Immature natural killer cell (primary cell): ENCODE measurements at regions not wholly inside any gene's neighbourhood (a gene's known extent, or its start where the extent isn't known, plus 50 kb on each side); places are given as distances from the start of the nearest gene placed in this dataset.
"Not testable (repeated sequence)": the region's sequence is repeated elsewhere in the genome, so short reads cannot be mapped to it uniquely, and the experiment has no call there.

Experiments
- DNase-seq, 3 donors: peaks; one replicate each; pipeline ENCODE4 v3.0.0; 2022; ENCODE audit warnings: mixed read lengths in 1 of 3
- H3K27ac Mint-ChIP-seq, 6 donors: one replicate each; pipeline ENCODE4 v1.8.0; 2020; ENCODE audit warnings: mixed read lengths in 6 of 6, mild to moderate bottlenecking in 5 of 6, inconsistent platforms in 4 of 6, moderate library complexity in 3 of 6
- H3K27me3 Mint-ChIP-seq, 3 donors: one replicate each; pipeline ENCODE4 v1.8.0; 2020 to 2021; ENCODE audit warnings: low read depth in 3 of 3, mild to moderate bottlenecking in 3 of 3, mixed read lengths in 3 of 3, moderate library complexity in 3 of 3, inconsistent platforms in 1 of 3
- H3K36me3 Mint-ChIP-seq, 3 donors: one replicate each; pipeline ENCODE4 v1.8.0; 2020; ENCODE audit warnings: mixed read lengths in 3 of 3, inconsistent platforms in 2 of 3, mild to moderate bottlenecking in 2 of 3
- H3K4me1 Mint-ChIP-seq, 2 donors: one replicate each; pipeline ENCODE4 v1.8.0; 2020; ENCODE audit warnings: inconsistent platforms in 2 of 2, mild to moderate bottlenecking in 2 of 2, mixed read lengths in 2 of 2, moderate library complexity in 1 of 2
- H3K4me3 Mint-ChIP-seq, 5 donors: one replicate each; pipeline ENCODE4 v1.8.0; 2020; ENCODE audit warnings: mild to moderate bottlenecking in 5 of 5, mixed read lengths in 5 of 5, inconsistent platforms in 3 of 5, moderate library complexity in 3 of 5
- H3K9me3 Mint-ChIP-seq, 6 donors: one replicate each; pipeline ENCODE4 v1.8.0; 2020; ENCODE audit warnings: mild to moderate bottlenecking in 6 of 6, mixed read lengths in 6 of 6, inconsistent platforms in 4 of 6, moderate library complexity in 3 of 6

DNA sequence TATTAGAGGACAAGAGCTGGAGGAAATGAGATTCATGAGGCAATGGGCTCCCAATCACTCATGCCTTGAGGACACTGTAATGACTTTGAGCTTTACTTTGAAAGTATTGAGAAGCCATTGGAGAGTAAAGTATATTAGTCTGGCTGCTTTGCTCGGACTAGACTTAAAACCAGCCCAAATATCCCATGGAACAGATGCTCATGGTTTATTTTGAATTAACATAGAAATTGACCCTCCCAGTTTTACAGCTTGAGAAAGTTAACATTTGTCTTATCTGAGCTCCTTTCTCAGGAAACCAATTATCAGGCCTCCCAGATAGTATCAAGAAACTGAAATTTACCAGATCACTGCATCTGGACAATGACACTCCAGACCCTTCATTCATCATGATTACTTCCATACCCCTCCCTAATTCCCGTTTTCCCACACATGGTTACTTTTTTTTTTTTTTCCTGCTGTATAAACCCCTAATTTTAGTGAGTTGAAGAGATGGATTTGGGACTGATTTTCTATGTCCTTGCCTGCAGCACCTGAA is 270.8 kb upstream of the SMIM30 start:
- Mint-ChIP-seq H3K4me1 (no peaks in the 10 kb centered on the region), H3K27me3 (peaks cover 0 to 3% (median 0%) of the 10 kb centered on the region in 3 donors), H3K36me3 (no peaks in the 10 kb centered on the region), H3K27ac (no peak overlapping the region), H3K9me3 (peaks cover 0 to 17% (median 4%) of the 10 kb centered on the region in 6 donors), H3K4me3 (no peak overlapping the region)
- DNase-seq: no peak

DNA sequence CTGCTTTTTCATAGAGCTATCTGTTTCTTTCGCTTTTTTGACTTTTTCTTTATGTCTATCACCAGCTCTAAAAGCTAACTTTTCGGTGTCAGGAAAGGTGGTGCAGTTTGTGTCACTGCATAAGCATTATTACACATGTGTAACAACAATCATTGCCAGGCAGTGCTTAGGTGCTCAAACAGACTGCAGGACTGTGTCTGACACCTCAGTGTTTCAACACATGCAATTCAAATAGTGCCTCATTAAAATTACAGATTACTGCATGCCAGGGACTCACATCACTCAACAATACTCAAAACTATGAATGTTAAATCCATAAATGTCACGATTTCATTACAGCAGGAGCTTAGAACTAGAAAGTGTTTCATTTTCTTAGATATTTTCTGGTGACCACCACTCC is 265.3 kb upstream of the SMIM30 start:
- Mint-ChIP-seq H3K9me3 (peaks cover 0 to 6% (median 3%) of the 10 kb centered on the region in 6 donors), H3K4me1 (no peaks in the 10 kb centered on the region), H3K4me3 (no peak overlapping the region), H3K36me3 (no peaks in the 10 kb centered on the region), H3K27ac (no peak overlapping the region), H3K27me3 (peaks cover 0 to 2% (median 0%) of the 10 kb centered on the region in 3 donors)
- no peak for DNase-seq

DNA sequence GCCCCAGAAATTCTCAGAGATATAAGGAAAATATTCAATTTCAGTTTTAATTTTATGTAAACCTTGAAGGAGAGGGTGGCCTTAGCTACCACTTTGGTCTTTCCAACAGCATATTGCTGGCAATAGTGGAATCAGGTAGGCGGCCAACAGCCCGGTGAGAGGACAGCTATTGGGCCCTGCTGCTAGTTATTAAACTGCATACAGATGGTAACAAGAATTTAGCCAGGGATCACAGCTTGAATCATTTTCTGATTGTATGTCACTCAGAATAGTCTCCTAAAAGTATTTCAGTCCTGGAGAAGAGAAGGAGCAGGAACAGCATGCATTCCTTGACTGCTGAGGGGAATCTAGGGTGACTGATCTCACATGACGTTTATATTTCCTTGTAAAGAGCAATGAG is 261.4 kb upstream of the SMIM30 start:
- no peak overlapping the region for H3K4me3 Mint-ChIP-seq
- no peak overlapping the region for H3K27ac Mint-ChIP-seq

DNA sequence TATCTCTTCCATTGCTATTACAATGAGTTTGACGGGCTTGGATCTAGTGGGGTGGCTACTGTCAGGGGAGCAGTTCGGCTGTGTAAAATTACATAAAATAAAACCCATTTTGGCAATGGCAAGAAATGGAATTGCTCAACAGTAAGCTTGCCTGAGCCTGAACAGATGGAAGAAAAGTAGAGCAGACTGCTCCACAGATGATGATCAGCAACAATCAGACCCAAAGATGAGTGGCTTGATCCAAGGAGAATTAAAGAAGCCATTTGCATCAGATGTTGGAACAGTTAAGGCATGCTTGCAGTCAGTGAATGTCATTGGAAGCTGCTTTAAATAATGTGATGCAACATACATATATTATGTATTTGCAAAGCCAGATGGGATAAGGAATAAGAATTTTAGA is 256.6 kb upstream of the SMIM30 start:
- Mint-ChIP-seq H3K9me3 (peaks cover 0 to 14% (median 6%) of the 10 kb centered on the region in 6 donors), H3K36me3 (no peaks in the 10 kb centered on the region), H3K4me1 (no peaks in the 10 kb centered on the region), H3K27me3 (no peaks in the 10 kb centered on the region), H3K27ac (no peak overlapping the region), H3K4me3 (no peak overlapping the region)
- no peak for DNase-seq

More for the DNA sequence above, 261.4 kb upstream of the SMIM30 start:
- Mint-ChIP-seq H3K36me3 (no peaks in the 10 kb centered on the region), H3K9me3 (peaks cover 0 to 12% (median 4%) of the 10 kb centered on the region in 6 donors), H3K27me3 (peaks cover 0 to 2% (median 0%) of the 10 kb centered on the region in 3 donors), H3K4me1 (no peaks in the 10 kb centered on the region)
- DNase-seq: no peak

DNA sequence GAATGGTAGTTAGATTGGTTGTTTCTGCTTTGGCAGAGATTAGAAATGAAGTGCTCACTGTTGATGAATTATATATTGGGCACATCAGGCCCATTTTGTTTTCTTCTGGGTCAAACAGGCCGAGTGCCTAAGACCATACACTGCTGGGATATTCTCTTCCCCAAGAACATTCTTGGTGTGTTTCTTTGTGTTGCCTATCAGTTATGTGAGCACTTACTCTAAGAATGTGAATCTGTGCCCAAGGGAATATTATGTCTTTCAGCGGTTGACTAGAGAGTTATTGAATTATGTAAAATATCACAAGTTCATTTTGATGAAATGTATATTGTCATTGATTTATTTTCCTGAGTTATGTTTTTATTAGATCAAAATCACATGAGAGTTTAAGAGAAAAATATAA is 255.5 kb upstream of the SMIM30 start:
- DNase-seq: no peak
- H3K4me3 Mint-ChIP-seq: no peak overlapping the region
- no peak overlapping the region for H3K27ac Mint-ChIP-seq
- H3K4me1 Mint-ChIP-seq: no peaks in the 10 kb centered on the region
- no peaks in the 10 kb centered on the region for H3K27me3 Mint-ChIP-seq
- H3K36me3 Mint-ChIP-seq: no peaks in the 10 kb centered on the region
- peaks cover 0 to 20% (median 7%) of the 10 kb centered on the region in 6 donors for H3K9me3 Mint-ChIP-seq

DNA sequence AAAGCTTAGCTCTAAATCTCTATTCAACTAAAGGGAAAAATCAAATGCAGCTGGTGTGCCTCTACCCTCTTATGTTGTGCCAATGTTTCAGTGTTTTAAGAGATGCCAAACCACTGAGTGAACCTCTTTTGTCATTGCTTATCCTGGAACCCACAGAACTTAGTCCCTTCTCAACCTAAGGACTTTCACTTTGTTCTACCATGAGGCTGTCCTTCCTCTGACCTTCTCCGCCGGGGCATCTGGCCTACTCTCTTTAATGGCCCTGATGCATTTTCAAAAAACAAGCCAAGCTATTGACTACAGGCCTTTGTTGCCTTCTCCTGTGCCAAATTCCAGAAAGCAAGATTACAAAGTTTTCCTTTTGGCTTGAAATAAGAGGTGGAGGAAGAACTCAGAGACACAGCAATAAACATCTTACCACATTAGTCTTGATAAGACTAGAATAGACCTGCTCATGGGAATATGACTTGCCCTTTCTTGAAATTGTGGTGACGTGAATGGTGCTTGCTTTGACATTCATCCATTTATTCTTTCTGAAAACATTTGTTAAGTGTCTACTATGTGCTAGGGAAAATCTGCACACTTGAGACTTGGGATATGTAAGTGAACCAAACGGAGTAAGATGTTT is 253.2 kb upstream of the SMIM30 start:
- no peaks in the 10 kb centered on the region for H3K27me3 Mint-ChIP-seq
- peaks cover 0 to 19% (median 6%) of the 10 kb centered on the region in 6 donors for H3K9me3 Mint-ChIP-seq
- H3K4me1 Mint-ChIP-seq: no peaks in the 10 kb centered on the region
- no peaks in the 10 kb centered on the region for H3K36me3 Mint-ChIP-seq
- H3K27ac Mint-ChIP-seq: no peak overlapping the region
- H3K4me3 Mint-ChIP-seq: no peak overlapping the region
- no peak for DNase-seq

DNA sequence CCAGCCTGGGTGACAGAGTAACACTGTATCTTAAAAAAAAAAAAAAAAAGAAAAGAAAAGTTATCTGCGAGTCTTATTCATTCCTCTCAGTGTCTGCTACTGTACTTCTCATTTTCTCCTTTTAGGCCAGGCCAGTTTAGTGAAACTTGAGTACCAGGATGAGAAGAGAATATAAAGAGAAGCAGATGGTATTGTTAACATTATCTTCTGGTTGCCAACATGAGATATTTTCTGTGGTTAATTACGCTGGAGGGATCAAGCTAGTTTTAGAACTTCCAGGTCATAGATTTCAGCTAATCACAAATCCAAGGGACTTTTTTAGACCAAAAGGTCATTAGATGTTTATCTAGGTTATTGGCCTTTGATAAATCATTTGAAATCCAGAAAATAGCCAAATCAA is 252.6 kb upstream of the SMIM30 start:
- DNase-seq: no peak
- no peak overlapping the region for H3K27ac Mint-ChIP-seq
- no peaks in the 10 kb centered on the region for H3K4me1 Mint-ChIP-seq
- H3K4me3 Mint-ChIP-seq: no peak overlapping the region
- no peaks in the 10 kb centered on the region for H3K36me3 Mint-ChIP-seq
- H3K9me3 Mint-ChIP-seq: peaks cover 0 to 19% (median 6%) of the 10 kb centered on the region in 6 donors
- H3K27me3 Mint-ChIP-seq: no peaks in the 10 kb centered on the region

DNA sequence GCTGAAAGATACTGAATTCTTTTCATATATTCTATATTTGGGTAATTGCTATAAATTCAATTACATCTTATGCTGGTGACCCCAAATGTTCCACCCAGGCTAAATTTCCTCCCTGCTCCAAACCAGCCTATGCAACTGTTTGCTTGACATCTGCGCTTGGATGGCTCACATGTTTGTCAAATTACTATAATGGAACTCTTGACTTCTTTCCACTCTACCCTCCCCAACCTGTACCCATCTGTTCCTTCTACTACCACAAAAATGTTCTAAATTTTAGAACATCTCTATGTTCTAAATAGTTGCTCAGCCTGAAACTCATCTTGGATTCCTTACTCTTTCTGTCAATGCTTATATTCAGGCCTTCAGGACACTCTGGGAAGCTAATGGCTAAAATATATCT is 249.9 kb upstream of the SMIM30 start:
- H3K9me3 Mint-ChIP-seq: peaks cover 0 to 19% (median 7%) of the 10 kb centered on the region in 6 donors
- H3K27ac Mint-ChIP-seq: no peak overlapping the region
- H3K4me3 Mint-ChIP-seq: no peak overlapping the region
- no peaks in the 10 kb centered on the region for H3K4me1 Mint-ChIP-seq
- H3K36me3 Mint-ChIP-seq: no peaks in the 10 kb centered on the region
- DNase-seq: no peak
- no peaks in the 10 kb centered on the region for H3K27me3 Mint-ChIP-seq

DNA sequence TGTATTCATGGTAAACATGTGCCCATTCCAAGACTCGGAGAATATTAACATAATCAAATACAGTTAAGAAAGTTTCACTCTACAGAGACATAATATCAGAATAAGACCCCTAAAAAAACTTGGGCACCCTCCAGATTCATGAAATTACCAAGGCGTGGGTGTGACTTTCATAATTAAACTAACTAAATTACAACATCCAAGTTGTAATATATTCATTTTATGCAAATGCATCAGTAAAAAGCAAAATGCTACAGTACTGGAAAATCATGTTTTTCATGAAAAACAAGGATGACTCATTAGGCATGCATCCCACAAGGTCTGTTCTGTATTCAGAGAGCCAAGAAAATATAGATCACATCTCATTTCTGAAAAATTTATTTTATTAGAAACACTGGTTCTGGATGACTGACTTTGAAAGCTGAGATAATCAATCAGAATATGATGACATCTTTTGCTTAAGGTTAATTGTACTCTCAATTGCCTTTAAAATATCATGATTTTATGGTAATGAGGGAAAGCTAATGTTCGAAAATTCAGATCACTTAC is 248.8 kb upstream of the SMIM30 start:
- Mint-ChIP-seq H3K27ac (no peak overlapping the region), H3K4me3 (no peak overlapping the region), H3K27me3 (no peaks in the 10 kb centered on the region), H3K4me1 (no peaks in the 10 kb centered on the region), H3K36me3 (no peaks in the 10 kb centered on the region), H3K9me3 (peaks cover 0 to 12% (median 7%) of the 10 kb centered on the region in 6 donors)
- DNase-seq: no peak

DNA sequence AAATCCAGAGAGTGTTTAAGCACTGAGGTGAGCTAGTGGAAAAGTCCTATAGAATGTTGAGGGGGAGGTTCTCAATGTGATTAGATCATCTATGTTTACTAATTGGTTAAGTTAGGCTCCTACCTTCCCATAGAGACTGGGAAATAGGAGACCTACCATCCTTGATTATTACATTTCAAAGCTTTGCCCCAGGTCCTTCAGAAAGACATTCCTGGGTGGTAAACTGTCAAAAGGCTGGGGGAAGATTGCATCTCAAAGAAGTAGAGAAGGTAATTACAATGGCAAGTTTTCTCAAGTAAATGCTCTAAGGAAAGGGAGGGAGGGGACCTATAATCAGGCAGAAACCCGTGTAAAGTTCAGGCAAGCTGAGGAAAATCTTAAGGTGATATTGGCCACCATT is 247.8 kb upstream of the SMIM30 start:
- no peaks in the 10 kb centered on the region for H3K4me1 Mint-ChIP-seq
- no peak overlapping the region for H3K27ac Mint-ChIP-seq
- no peaks in the 10 kb centered on the region for H3K27me3 Mint-ChIP-seq
- DNase-seq: no peak
- no peak overlapping the region for H3K4me3 Mint-ChIP-seq
- H3K36me3 Mint-ChIP-seq: no peaks in the 10 kb centered on the region
- peaks cover 0 to 12% (median 4%) of the 10 kb centered on the region in 6 donors for H3K9me3 Mint-ChIP-seq

DNA sequence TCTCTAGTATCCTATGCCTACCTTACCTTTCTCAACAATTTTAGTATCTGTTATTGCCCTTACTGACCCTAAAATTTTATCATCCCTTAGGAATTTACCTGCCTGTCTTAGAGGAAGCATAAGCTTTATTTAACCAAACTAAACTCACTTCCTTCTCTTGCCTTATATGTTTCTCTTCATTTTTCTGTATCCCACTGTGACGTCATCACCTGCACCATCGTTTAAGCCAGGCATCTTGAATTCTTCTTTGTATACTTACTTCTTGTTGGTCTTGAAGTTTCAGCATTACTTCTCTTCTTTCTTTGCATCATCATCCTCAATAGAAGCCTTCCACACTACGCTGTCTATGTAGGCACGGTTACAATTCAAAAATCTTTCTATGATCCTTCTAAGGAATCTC is 231.0 kb upstream of the SMIM30 start:
- peaks cover 0 to 2% (median 0%) of the 10 kb centered on the region in 3 donors for H3K27me3 Mint-ChIP-seq

DNA sequence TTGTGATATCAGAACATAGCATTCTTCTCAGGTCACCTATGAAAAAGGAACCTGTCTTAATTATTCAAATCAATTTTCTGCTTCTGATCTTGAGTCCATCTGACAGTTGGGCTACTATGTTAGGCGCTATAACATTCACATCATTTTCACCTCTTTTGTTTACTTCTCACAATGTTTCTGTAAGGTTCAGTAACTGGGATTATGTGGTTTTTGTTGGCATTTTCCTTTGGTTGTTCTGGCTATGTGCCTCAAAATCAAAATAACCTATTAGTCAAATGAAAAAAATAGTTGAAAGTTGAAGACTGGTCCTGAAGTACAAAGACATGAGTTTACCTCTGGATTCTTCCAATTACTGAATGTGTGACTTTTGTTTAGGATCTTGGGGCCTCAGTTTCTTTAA is 221.3 kb upstream of the SMIM30 start:
- no peak for DNase-seq
- peaks cover under 1 to 10% (median 3%) of the 10 kb centered on the region in 6 donors for H3K9me3 Mint-ChIP-seq
- H3K27ac Mint-ChIP-seq: no peak overlapping the region
- H3K27me3 Mint-ChIP-seq: peaks cover 0 to 2% (median 1%) of the 10 kb centered on the region in 3 donors
- H3K4me3 Mint-ChIP-seq: no peak overlapping the region
- no peaks in the 10 kb centered on the region for H3K4me1 Mint-ChIP-seq
- H3K36me3 Mint-ChIP-seq: no peaks in the 10 kb centered on the region

More for the DNA sequence above, 231.0 kb upstream of the SMIM30 start:
- no peak overlapping the region for H3K4me3 Mint-ChIP-seq
- H3K4me1 Mint-ChIP-seq: no peaks in the 10 kb centered on the region
- DNase-seq: no peak
- peaks cover 0 to 18% (median 8%) of the 10 kb centered on the region in 6 donors for H3K9me3 Mint-ChIP-seq
- H3K27ac Mint-ChIP-seq: no peak overlapping the region
- no peaks in the 10 kb centered on the region for H3K36me3 Mint-ChIP-seq

DNA sequence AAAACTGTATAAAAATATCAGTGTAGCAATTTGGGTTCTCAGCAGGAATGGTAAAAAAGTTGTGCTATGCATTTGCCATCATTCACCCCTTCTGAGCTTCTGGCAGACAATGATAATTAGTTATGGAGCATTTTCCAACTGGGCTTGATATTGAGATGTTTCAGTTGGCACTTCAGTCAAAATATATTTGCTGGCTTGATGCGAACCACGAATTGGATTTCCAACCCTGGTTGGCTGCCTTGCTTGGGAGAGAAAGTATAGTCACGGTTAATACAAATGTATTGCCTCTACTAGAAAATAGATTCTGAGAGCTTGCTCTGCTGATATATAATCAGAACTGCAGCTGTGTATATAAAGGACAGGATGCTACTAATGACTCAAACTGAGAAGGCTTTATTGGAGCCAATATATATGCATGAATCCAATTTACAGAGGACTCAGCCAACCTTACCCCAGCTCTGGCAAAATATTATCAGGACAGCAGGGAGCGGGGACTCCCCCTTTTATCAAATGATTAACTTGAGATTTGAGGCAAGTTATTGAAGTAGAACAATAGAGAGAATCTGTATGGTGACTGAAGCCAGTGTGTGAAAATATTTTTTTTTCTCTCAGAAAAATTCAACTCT is 219.8 kb upstream of the SMIM30 start:
- Mint-ChIP-seq H3K27me3 (peaks cover 0 to 3% (median 1%) of the 10 kb centered on the region in 3 donors), H3K9me3 (peaks cover 0 to 19% (median 6%) of the 10 kb centered on the region in 6 donors), H3K27ac (no peak overlapping the region), H3K4me3 (no peak overlapping the region), H3K36me3 (no peaks in the 10 kb centered on the region), H3K4me1 (no peaks in the 10 kb centered on the region)
- no peak for DNase-seq

DNA sequence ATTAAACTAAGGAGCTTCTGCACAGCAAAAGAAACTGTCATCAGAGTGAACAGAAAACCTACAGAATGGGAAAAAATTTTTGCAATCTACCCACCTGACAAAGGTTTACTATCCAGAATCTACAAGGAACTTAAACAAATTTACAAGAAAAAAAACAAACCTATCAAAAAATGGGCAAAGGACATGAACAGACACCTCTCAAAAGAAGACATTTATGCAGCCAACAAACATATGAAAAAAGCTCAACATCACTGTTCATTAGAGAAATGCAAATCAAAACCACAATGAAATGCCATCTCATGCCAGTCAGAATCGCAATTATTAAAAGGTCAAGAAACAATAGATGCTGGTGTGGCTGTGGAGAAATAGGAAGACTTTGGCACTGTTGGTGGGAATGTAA is 218.5 kb upstream of the SMIM30 start:
- DNase-seq, H3K36me3 Mint-ChIP-seq, H3K4me3 Mint-ChIP-seq, H3K27me3 Mint-ChIP-seq, H3K27ac Mint-ChIP-seq, H3K4me1 Mint-ChIP-seq: not testable (repeated sequence)
- peaks cover 3 to 22% (median 7%) of the 10 kb centered on the region in 6 donors for H3K9me3 Mint-ChIP-seq
